H9 (cell line): ENCODE measurements at regions not wholly inside any gene's neighbourhood (a gene's known extent, or its start where the extent isn't known, plus 50 kb on each side); places are given as distances from the start of the nearest gene placed in this dataset.

Experiments
- DNase-seq: peaks from one replicate; pipeline ENCODE4 v3.0.0-alpha.2; 2017
- H2AFZ ChIP-seq: one replicate; pipeline ENCODE4 v1.6.1; 2013; ENCODE audit warnings: mild to moderate bottlenecking, low read length, control low read depth, moderate library complexity
- H2AK5ac ChIP-seq: 2 replicates; pipeline ENCODE4 v1.6.1; 2013; ENCODE audit warnings: low read length, control low read depth, mixed read lengths; ENCODE audit not compliant: insufficient read length
- H2BK120ac ChIP-seq: one replicate; pipeline ENCODE4 v1.6.1; 2013; ENCODE audit warnings: low read depth, mild to moderate bottlenecking, low read length, control low read depth, inconsistent platforms; ENCODE audit not compliant: poor library complexity, severe bottlenecking
- H2BK12ac ChIP-seq: 2 replicates; pipeline ENCODE4 v1.6.1; 2013; ENCODE audit warnings: low read length, control low read depth, mixed read lengths, low read depth; ENCODE audit not compliant: insufficient read length
- H2BK15ac ChIP-seq: 2 replicates; pipeline ENCODE4 v1.6.1; 2013; ENCODE audit warnings: low read depth, low read length, control low read depth
- H2BK20ac ChIP-seq: one replicate; pipeline ENCODE4 v1.6.1; 2013; ENCODE audit warnings: low read depth, mild to moderate bottlenecking, low read length, control low read depth, inconsistent platforms; ENCODE audit not compliant: poor library complexity, severe bottlenecking
- H2BK5ac ChIP-seq: 2 replicates; pipeline ENCODE4 v1.6.1; 2013; ENCODE audit warnings: low read length, control low read depth, mixed read lengths; ENCODE audit not compliant: insufficient read length
- H3K14ac ChIP-seq: 2 replicates; pipeline ENCODE4 v1.6.1; 2013; ENCODE audit warnings: low read length, control low read depth; ENCODE audit not compliant: insufficient read depth
- H3K18ac ChIP-seq: 2 replicates; pipeline ENCODE4 v1.6.1; 2013; ENCODE audit warnings: low read depth, mild to moderate bottlenecking, mixed read lengths, low read length, control low read depth; ENCODE audit not compliant: insufficient read length
- H3K23ac ChIP-seq: 2 replicates; pipeline ENCODE4 v1.6.1; 2013; ENCODE audit warnings: low read length, control low read depth, mixed read lengths, low read depth; ENCODE audit not compliant: insufficient read length
- H3K23me2 ChIP-seq: 2 replicates; pipeline ENCODE4 v1.6.1; 2013; ENCODE audit warnings: low read depth, mild to moderate bottlenecking, mixed read lengths, low read length, control low read depth; ENCODE audit not compliant: insufficient read length, poor library complexity, severe bottlenecking
- H3K27ac ChIP-seq: 2 replicates; pipeline ENCODE4 v1.5.1; 2013; ENCODE audit warnings: low read length, control low read depth, mixed read lengths, low read depth; ENCODE audit not compliant: insufficient read length
- H3K27me3 ChIP-seq: 2 replicates; pipeline ENCODE4 v1.6.1; 2013; ENCODE audit warnings: low read length, control low read depth, inconsistent platforms; ENCODE audit not compliant: insufficient read depth
- H3K4ac ChIP-seq: 2 replicates; pipeline ENCODE4 v1.6.1; 2013; ENCODE audit warnings: low read depth, mild to moderate bottlenecking, control low read depth, inconsistent platforms, low read length, moderate library complexity
- H3K4me1 ChIP-seq: 2 replicates; pipeline ENCODE4 v1.6.1; 2013; ENCODE audit warnings: low read length, control low read depth, inconsistent platforms; ENCODE audit not compliant: insufficient read depth
- H3K4me2 ChIP-seq: 2 replicates; pipeline ENCODE4 v1.6.1; 2013; ENCODE audit warnings: low read length, control low read depth, mixed read lengths; ENCODE audit not compliant: insufficient read length, insufficient read depth
- H3K56ac ChIP-seq: 2 replicates; pipeline ENCODE4 v1.6.1; 2013; ENCODE audit warnings: low read depth, mild to moderate bottlenecking, mixed read lengths, low read length, control low read depth; ENCODE audit not compliant: insufficient read length
- H3K79me1 ChIP-seq: 2 replicates; pipeline ENCODE4 v1.6.1; 2013; ENCODE audit warnings: low read depth, mild to moderate bottlenecking, moderate library complexity, low read length, control low read depth, inconsistent platforms; ENCODE audit not compliant: insufficient read depth, poor library complexity, severe bottlenecking
- H3K79me2 ChIP-seq: 2 replicates; pipeline ENCODE4 v1.6.1; 2013; ENCODE audit warnings: low read length, control low read depth, inconsistent platforms; ENCODE audit not compliant: insufficient read depth
- H3K9ac ChIP-seq: 2 replicates; pipeline ENCODE4 v1.6.1; 2013; ENCODE audit warnings: low read length, control low read depth, mixed read lengths; ENCODE audit not compliant: insufficient read length; ENCODE audit errors: extremely low read depth
- H3K9me3 ChIP-seq: one replicate; pipeline ENCODE4 v1.6.1; 2013; ENCODE audit warnings: low read depth, low read length, inconsistent platforms; ENCODE audit not compliant: control insufficient read depth
- H3T11ph ChIP-seq: one replicate; pipeline ENCODE4 v1.6.1; 2013; ENCODE audit warnings: mild to moderate bottlenecking, low read length, control low read depth, inconsistent platforms
- H4K20me1 ChIP-seq: one replicate; pipeline ENCODE4 v1.6.1; 2013; ENCODE audit not compliant: control insufficient read depth, insufficient read length, insufficient read depth
- H4K5ac ChIP-seq: 2 replicates; pipeline ENCODE4 v1.6.1; 2013; ENCODE audit warnings: low read depth, mild to moderate bottlenecking, mixed read lengths, low read length, control low read depth; ENCODE audit not compliant: insufficient read length
- H4K8ac ChIP-seq: replicated peaks from 2 replicates; pipeline ENCODE4 v1.6.1; 2013; ENCODE audit warnings: low read length, control low read depth, mixed read lengths, low read depth; ENCODE audit not compliant: insufficient read length
- H4K91ac ChIP-seq: 2 replicates; pipeline ENCODE4 v1.6.1; 2013; ENCODE audit warnings: low read depth, mild to moderate bottlenecking, moderate library complexity, mixed read lengths, low read length, control low read depth; ENCODE audit not compliant: insufficient read length
- H3K27ac Mint-ChIP-seq, 3 experiments: 2 replicates in 2 of 3; 3 replicates in 1 of 3; pipeline ENCODE4 v1.8.0; 2020 to 2021; ENCODE audit warnings: mixed read lengths in 3 of 3, mild to moderate bottlenecking in 1 of 3, moderate library complexity in 1 of 3
- H3K27me3 Mint-ChIP-seq: 2 replicates; pipeline ENCODE4 v1.8.0; 2021; ENCODE audit warnings: low read depth, mild to moderate bottlenecking, moderate library complexity, mixed read lengths
- H3K36me3 Mint-ChIP-seq, 3 experiments: 2 replicates in 2 of 3; 3 replicates in 1 of 3; pipeline ENCODE4 v1.8.0; 2020 to 2021; ENCODE audit warnings: low read depth in 3 of 3, mixed read lengths in 3 of 3; ENCODE audit not compliant: insufficient read depth in 1 of 3
- H3K4me1 Mint-ChIP-seq, 2 experiments: 2 replicates each; pipeline ENCODE4 v1.8.0; 2020; ENCODE audit warnings: mixed read lengths in 2 of 2
- H3K4me3 Mint-ChIP-seq, 2 experiments: 2 replicates in 1 of 2; 3 replicates in 1 of 2; pipeline ENCODE4 v1.8.0; 2020 to 2021; ENCODE audit warnings: mild to moderate bottlenecking in 2 of 2, mixed read lengths in 2 of 2, moderate library complexity in 1 of 2
- H3K9me3 Mint-ChIP-seq, 2 experiments: 2 replicates in 1 of 2; 3 replicates in 1 of 2; pipeline ENCODE4 v1.8.0; 2020; ENCODE audit warnings: mild to moderate bottlenecking in 2 of 2, mixed read lengths in 2 of 2, moderate library complexity in 1 of 2
- WGBS: extraction: QIAGEN DNeasy Blood & Tissue Kit; methylation state at CpG from one replicate; pipeline ENCODE4 v1.1.7; 2013; ENCODE audit warnings: missing lambda C conversion rate, low lambda C conversion rate, mixed read lengths; ENCODE audit not compliant: insufficient read length; ENCODE audit errors: extremely low coverage; 5-methylcytosine and 5-hydroxymethylcytosine counted together
- TF ChIP-seq, protein P1 (sequence below): fragments of 200-600 bp; sonication (generic); conservative IDR thresholded peaks from 3 replicates; pipeline ENCODE4 v1.8.0; 2021; ENCODE audit warnings: antibody characterized with exemption, mild to moderate bottlenecking

DNA sequence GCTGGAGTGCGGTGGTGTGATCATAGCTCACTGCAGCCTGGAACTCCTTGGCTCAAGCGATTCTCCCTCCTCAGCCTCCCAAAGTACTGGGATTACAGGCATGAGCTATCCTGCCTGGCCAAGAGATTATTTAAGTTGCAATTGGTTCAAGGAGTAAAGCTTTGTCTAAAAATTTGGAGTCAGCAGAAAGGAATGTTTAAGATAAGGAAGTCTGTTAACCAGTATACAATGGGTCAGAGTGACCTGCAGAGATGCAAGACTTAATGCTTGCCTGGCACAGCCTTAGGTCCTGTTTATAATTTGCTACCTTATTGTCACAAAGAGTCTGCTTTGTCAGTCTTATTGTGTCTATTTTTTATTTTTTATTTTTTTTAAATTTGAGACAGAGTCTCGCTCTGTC, 826.2 kb downstream of the NLGN4X start:
- no peak overlapping the region for H2BK15ac ChIP-seq
- H3K9ac ChIP-seq = no peak overlapping the region
- Mint-ChIP-seq H3K36me3 (no peaks in the 10 kb centered on the region), H3K9me3 (peaks cover 0 to 2% of the 10 kb centered on the region in 2 experiments; a peak in 2 of 5 replicates), H3K27me3 (no peaks in the 10 kb centered on the region), H3K4me3 (no peak overlapping the region), H3K4me1 (peaks cover 15 to 24% of the 10 kb centered on the region in 2 experiments), H3K27ac (no peak overlapping the region)
- no peaks in the 10 kb centered on the region for H3K23me2 ChIP-seq
- H3K27ac ChIP-seq = no peak overlapping the region
- TF ChIP-seq, protein P1, sequence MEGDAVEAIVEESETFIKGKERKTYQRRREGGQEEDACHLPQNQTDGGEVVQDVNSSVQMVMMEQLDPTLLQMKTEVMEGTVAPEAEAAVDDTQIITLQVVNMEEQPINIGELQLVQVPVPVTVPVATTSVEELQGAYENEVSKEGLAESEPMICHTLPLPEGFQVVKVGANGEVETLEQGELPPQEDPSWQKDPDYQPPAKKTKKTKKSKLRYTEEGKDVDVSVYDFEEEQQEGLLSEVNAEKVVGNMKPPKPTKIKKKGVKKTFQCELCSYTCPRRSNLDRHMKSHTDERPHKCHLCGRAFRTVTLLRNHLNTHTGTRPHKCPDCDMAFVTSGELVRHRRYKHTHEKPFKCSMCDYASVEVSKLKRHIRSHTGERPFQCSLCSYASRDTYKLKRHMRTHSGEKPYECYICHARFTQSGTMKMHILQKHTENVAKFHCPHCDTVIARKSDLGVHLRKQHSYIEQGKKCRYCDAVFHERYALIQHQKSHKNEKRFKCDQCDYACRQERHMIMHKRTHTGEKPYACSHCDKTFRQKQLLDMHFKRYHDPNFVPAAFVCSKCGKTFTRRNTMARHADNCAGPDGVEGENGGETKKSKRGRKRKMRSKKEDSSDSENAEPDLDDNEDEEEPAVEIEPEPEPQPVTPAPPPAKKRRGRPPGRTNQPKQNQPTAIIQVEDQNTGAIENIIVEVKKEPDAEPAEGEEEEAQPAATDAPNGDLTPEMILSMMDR = no peak
- no peak overlapping the region for H2AFZ ChIP-seq
- H4K8ac ChIP-seq = no peak overlapping the region
- H3K79me2 ChIP-seq = no peaks in the 10 kb centered on the region
- no peak overlapping the region for H2BK20ac ChIP-seq
- H3K14ac ChIP-seq = no peak overlapping the region
- H3K79me1 ChIP-seq = no peaks in the 10 kb centered on the region
- WGBS = no CpG with 5 or more reads among the region's 3 CpGs
- no peak overlapping the region for H2BK120ac ChIP-seq
- no peaks in the 10 kb centered on the region; the same call in 1 of the 2 replicates for H3K4me1 ChIP-seq
- no peak overlapping the region for H3K4ac ChIP-seq
- H3K4me2 ChIP-seq = no peak overlapping the region
- no peak overlapping the region for H2BK5ac ChIP-seq
- H4K91ac ChIP-seq = no peak overlapping the region
- no peak overlapping the region for H2AK5ac ChIP-seq
- no peaks in the 10 kb centered on the region for H4K20me1 ChIP-seq
- no peak overlapping the region for H3K56ac ChIP-seq
- no peak overlapping the region for H3K18ac ChIP-seq
- no peaks in the 10 kb centered on the region for H3K9me3 ChIP-seq
- no peak for DNase-seq
- no peak overlapping the region for H4K5ac ChIP-seq
- H3T11ph ChIP-seq = no peak overlapping the region
- H3K27me3 ChIP-seq = no peaks in the 10 kb centered on the region
- no peak overlapping the region for H3K23ac ChIP-seq
- no peak overlapping the region for H2BK12ac ChIP-seq
